HCT116 (cell line): ENCODE measurements at regions not wholly inside any gene's neighbourhood (a gene's known extent, or its start where the extent isn't known, plus 50 kb on each side); places are given as distances from the start of the nearest gene placed in this dataset.

ENCODE experiments used
- ATAC-seq: fragments of 200-7000 bp; cut with Tn5 transposase; 2 replicates; pipeline ENCODE4 v1.9.1; 2020; ENCODE audit warnings: mild to moderate bottlenecking, moderate library complexity
- BruUV-seq: library from RNA; stranded (reverse); fragments of 400-500 nt; replicated peaks from 2 replicates; lab custom pipeline; 2021; lab: Mats Ljungman, UMichigan
- CTCF ChIA-PET: fragments of 300-600 bp; sonication (Branson Sonifier 250); formaldehyde crosslinking; loops from one replicate; lab custom pipeline; 2021; ENCODE audit warnings: antibody characterized with exemption; lab: Charles Lee
- POLR2A ChIA-PET: fragments of 300-600, 350-600 bp; sonication (Branson Sonifier 250); formaldehyde crosslinking; loops from one replicate; lab custom pipeline; 2021; ENCODE audit warnings: antibody characterized with exemption; lab: Charles Lee
- RAD21 ChIA-PET, 2 experiments: fragments of 300-600 bp; sonication (Branson Sonifier 250); formaldehyde crosslinking; loops; one replicate each; lab custom pipeline; 2023; ENCODE audit warnings: low total read pairs in 2 of 2; ENCODE audit not compliant: uncharacterized antibody in 2 of 2, unreplicated experiment in 2 of 2, low non-redundant PET in 1 of 2; lab: Charles Lee
- DNase-seq: peaks from one replicate; pipeline ENCODE4 v3.0.0-alpha.2; 2010; ENCODE audit warnings: low read depth, low spot score
- H2AFZ ChIP-seq: fragments of 200-600 bp; shearing (Covaris generic), sonication (generic); 2 replicates; pipeline ENCODE4 v1.6.1; 2017; ENCODE audit warnings: low read depth, mixed run types, mixed read lengths, antibody characterized with exemption, low read length; ENCODE audit not compliant: poor library complexity, severe bottlenecking
- H3K27ac ChIP-seq: 2 replicates; pipeline ENCODE4 v1.5.1; 2012; ENCODE audit warnings: low read depth, low read length
- H3K27me3 ChIP-seq: fragments of 200-600 bp; sonication (generic); 2 replicates; pipeline ENCODE4 v1.6.1; 2016; ENCODE audit warnings: mixed run types, low read length, mixed read lengths; ENCODE audit not compliant: insufficient read depth
- H3K36me3 ChIP-seq, 2 experiments: fragments of 200-500 bp in 1 of 2; fragments of 200-600 bp in 1 of 2; sonication (Bioruptor generic) in 1 of 2; sonication (generic) in 1 of 2; 2 replicates each; pipeline versions ENCODE4 v1.5.1 to v1.6.1; 2014 to 2016; ENCODE audit warnings: low read length in 2 of 2, inconsistent platforms in 1 of 2, mixed read lengths in 1 of 2, mixed run types in 1 of 2; ENCODE audit not compliant: insufficient read depth in 2 of 2, control insufficient read depth in 1 of 2
- H3K4me1 ChIP-seq, 2 experiments: fragments of 200-600 bp in 1 of 2; sonication (generic) in 1 of 2; 2 replicates each; pipeline versions ENCODE4 v1.5.1 to v1.6.1; 2012 to 2017; ENCODE audit warnings: low read length in 2 of 2, inconsistent platforms in 1 of 2, mild to moderate bottlenecking in 1 of 2, mixed read lengths in 1 of 2, mixed run types in 1 of 2, moderate library complexity in 1 of 2; ENCODE audit not compliant: insufficient read depth in 2 of 2, control insufficient read depth in 1 of 2
- H3K4me2 ChIP-seq: fragments of 200-600 bp; sonication (generic); 2 replicates; pipeline ENCODE4 v1.6.1; 2017; ENCODE audit warnings: mixed run types, low read length, mixed read lengths
- H3K4me3 ChIP-seq, 2 experiments: fragments of 200-600 bp in 1 of 2; sonication (generic) in 1 of 2; replicated peaks in 1 of 2; 2 replicates each; pipeline ENCODE4 v1.5.1; 2011 to 2016; ENCODE audit warnings: low read length in 2 of 2, control low read depth in 1 of 2, low read depth in 1 of 2, mild to moderate bottlenecking in 1 of 2, mixed read lengths in 1 of 2, mixed run types in 1 of 2
- H3K79me2 ChIP-seq: fragments of 200-600 bp; sonication (generic); 2 replicates; pipeline ENCODE4 v1.6.1; 2017; ENCODE audit warnings: mild to moderate bottlenecking, mixed run types, low read length, moderate library complexity, mixed read lengths; ENCODE audit not compliant: insufficient read depth
- H3K9ac ChIP-seq: fragments of 200-600 bp; sonication (generic); 2 replicates; pipeline ENCODE4 v1.6.1; 2016; ENCODE audit warnings: low read length, mixed read lengths
- H3K9me2 ChIP-seq: fragments of 200-600 bp; sonication (generic), shearing (Covaris generic); 2 replicates; pipeline ENCODE4 v1.6.1; 2017; ENCODE audit warnings: mixed run types, mild to moderate bottlenecking, moderate library complexity; ENCODE audit not compliant: insufficient read depth
- H3K9me3 ChIP-seq, 2 experiments: fragments of 200-500 bp in 1 of 2; fragments of 200-600 bp in 1 of 2; sonication (Bioruptor generic) in 1 of 2; sonication (generic) in 1 of 2; 2 replicates each; pipeline ENCODE4 v1.6.1; 2014 to 2017; ENCODE audit warnings: low read length in 2 of 2, mixed read lengths in 2 of 2, inconsistent platforms in 1 of 2, low read depth in 1 of 2, mild to moderate bottlenecking in 1 of 2, mixed run types in 1 of 2, moderate library complexity in 1 of 2; ENCODE audit not compliant: control insufficient read depth in 1 of 2, insufficient read depth in 1 of 2
- H4K20me1 ChIP-seq: fragments of 200-600 bp; sonication (generic), shearing (Covaris generic); 2 replicates; pipeline ENCODE4 v1.6.1; 2017; ENCODE audit warnings: mixed run types, mild to moderate bottlenecking, moderate library complexity; ENCODE audit not compliant: insufficient read depth
- CBX3 ChIP-seq: IDR thresholded peaks from 2 replicates; pipeline ENCODE4 v1.6.1; 2012; ENCODE audit warnings: low read depth
- CEBPB ChIP-seq: IDR thresholded peaks from 2 replicates; pipeline ENCODE4 v1.6.1; 2012; ENCODE audit warnings: low read depth
- EGR1 ChIP-seq: IDR thresholded peaks from 2 replicates; pipeline ENCODE4 v1.6.1; 2012; ENCODE audit warnings: low read depth
- EZH2phosphoT487 ChIP-seq: fragments of 200-600 bp; IDR thresholded peaks from 2 replicates; pipeline ENCODE4 v1.6.1; 2018; ENCODE audit warnings: antibody characterized with exemption, borderline replicate concordance
- FOSL1 ChIP-seq: IDR thresholded peaks from 2 replicates; pipeline ENCODE4 v1.6.1; 2012; ENCODE audit warnings: low read depth
- POLR2AphosphoS5 ChIP-seq: IDR thresholded peaks from 2 replicates; pipeline ENCODE4 v1.6.1; 2011; ENCODE audit warnings: mild to moderate bottlenecking, low read depth, low read length, moderate library complexity
- SP1 ChIP-seq: IDR thresholded peaks from 2 replicates; pipeline ENCODE4 v1.6.1; 2012; ENCODE audit warnings: low read depth
- YY1 ChIP-seq: IDR thresholded peaks from 2 replicates; pipeline ENCODE4 v1.6.1; 2011; ENCODE audit warnings: low read length, low read depth, moderate library complexity, mild to moderate bottlenecking; ENCODE audit not compliant: insufficient replicate concordance; ENCODE audit errors: extremely low read depth
- intact Hi-C: fragments of 100-400 bp; cut with micrococcal nuclease; formaldehyde crosslinking; loops from 2 replicates; pipeline ENCODE4 v1.10.0; 2022
- TF ChIP-seq, protein P1 (sequence below): IDR thresholded peaks from 2 replicates; pipeline ENCODE4 v1.6.1; 2012
- TF ChIP-seq, protein P2 (sequence below): IDR thresholded peaks from 2 replicates; pipeline ENCODE4 v1.6.1; 2011; ENCODE audit warnings: mild to moderate bottlenecking, low read length, moderate library complexity; ENCODE audit not compliant: insufficient replicate concordance; ENCODE audit errors: extremely low read depth
- TF ChIP-seq, protein P3 (sequence below), 3 experiments: fragments of 200-600 bp in 1 of 3; sonication (generic) in 1 of 3; IDR thresholded peaks in 2 of 3; conservative IDR thresholded peaks in 1 of 3; 2 replicates each; pipeline ENCODE4 v1.5.1; 2012 to 2017; ENCODE audit warnings: low read depth in 2 of 3, low read length in 2 of 3, antibody characterized with exemption in 1 of 3, borderline replicate concordance in 1 of 3, control low read depth in 1 of 3, mild to moderate bottlenecking in 1 of 3, mixed read lengths in 1 of 3, mixed run types in 1 of 3, moderate library complexity in 1 of 3; ENCODE audit not compliant: insufficient read depth in 1 of 3

DNA sequence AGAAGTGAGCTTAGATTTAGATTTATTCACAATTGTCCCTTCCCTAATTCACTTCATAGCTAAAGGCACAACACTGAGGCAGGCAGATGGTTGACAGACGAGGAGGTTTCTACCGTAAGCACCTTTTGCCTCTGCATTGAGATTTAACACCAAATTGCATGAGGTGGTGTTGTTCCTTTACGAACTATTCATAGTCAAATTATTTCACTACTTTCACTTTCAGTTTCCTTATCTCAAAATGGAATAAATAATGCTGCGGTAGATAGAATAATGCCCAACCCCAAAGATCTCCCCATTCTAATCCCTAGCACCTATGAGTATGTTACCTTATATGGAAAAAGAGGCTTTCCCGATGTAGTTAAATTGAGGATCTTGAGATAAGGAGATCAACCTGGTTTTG, 58.9 kb upstream of the LINC00305 start (continued):
- TF ChIP-seq CBX3: no peak
- TF ChIP-seq, protein P1, sequence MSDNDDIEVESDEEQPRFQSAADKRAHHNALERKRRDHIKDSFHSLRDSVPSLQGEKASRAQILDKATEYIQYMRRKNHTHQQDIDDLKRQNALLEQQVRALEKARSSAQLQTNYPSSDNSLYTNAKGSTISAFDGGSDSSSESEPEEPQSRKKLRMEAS: no peak
- no peak for TF ChIP-seq SP1
- TF ChIP-seq EZH2phosphoT487: no peak
- TF ChIP-seq EGR1: no peak
- no peak for TF ChIP-seq YY1

DNA sequence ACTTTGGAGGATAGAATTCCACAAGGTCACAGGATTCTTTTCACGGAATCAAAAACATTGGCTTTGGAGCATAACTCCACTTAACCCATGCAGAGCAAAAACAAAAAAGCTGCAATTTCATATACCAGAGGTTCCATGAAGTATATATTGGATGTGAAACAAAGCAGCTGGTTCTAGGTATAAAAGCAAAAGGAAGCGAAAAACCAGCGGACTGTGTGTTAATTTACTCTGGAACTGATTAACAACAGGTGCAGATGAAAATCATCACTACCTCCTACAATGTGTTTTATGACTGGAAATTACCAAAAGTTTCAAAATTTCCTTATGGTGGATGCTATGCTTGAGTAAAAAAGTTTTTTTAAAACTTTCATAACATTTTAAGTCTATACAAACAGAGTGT, 54.4 kb upstream of the LINC00305 start:
- ChIA-PET POLR2A (no interaction called here), CTCF (no interaction called here)

More for the DNA sequence above, 54.4 kb upstream of the LINC00305 start:
- no peak for DNase-seq
- Histone ChIP-seq H2AFZ (no peak overlapping the region), H3K27ac (no peak overlapping the region), H3K9ac (no peak overlapping the region), H3K4me3 (no peak overlapping the region), H3K36me3 (no peaks in the 10 kb centered on the region), H3K9me3 (peaks cover 3 to 7% of the 10 kb centered on the region in 2 experiments; a peak in 2 of 4 replicates), H3K79me2 (no peaks in the 10 kb centered on the region), H3K27me3 (no peaks in the 10 kb centered on the region), H3K4me2 (no peak overlapping the region), H3K9me2 (no peaks in the 10 kb centered on the region), H4K20me1 (no peaks in the 10 kb centered on the region; the same call in 1 of the 2 replicates), H3K4me1 (no peaks in the 10 kb centered on the region)
- TF ChIP-seq EZH2phosphoT487 (no peak), FOSL1 (no peak), CEBPB (no peak), POLR2AphosphoS5 (no peak)
- TF ChIP-seq, protein P2, sequence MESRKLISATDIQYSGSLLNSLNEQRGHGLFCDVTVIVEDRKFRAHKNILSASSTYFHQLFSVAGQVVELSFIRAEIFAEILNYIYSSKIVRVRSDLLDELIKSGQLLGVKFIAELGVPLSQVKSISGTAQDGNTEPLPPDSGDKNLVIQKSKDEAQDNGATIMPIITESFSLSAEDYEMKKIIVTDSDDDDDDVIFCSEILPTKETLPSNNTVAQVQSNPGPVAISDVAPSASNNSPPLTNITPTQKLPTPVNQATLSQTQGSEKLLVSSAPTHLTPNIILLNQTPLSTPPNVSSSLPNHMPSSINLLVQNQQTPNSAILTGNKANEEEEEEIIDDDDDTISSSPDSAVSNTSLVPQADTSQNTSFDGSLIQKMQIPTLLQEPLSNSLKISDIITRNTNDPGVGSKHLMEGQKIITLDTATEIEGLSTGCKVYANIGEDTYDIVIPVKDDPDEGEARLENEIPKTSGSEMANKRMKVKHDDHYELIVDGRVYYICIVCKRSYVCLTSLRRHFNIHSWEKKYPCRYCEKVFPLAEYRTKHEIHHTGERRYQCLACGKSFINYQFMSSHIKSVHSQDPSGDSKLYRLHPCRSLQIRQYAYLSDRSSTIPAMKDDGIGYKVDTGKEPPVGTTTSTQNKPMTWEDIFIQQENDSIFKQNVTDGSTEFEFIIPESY: no peak
- TF ChIP-seq, protein P3, sequence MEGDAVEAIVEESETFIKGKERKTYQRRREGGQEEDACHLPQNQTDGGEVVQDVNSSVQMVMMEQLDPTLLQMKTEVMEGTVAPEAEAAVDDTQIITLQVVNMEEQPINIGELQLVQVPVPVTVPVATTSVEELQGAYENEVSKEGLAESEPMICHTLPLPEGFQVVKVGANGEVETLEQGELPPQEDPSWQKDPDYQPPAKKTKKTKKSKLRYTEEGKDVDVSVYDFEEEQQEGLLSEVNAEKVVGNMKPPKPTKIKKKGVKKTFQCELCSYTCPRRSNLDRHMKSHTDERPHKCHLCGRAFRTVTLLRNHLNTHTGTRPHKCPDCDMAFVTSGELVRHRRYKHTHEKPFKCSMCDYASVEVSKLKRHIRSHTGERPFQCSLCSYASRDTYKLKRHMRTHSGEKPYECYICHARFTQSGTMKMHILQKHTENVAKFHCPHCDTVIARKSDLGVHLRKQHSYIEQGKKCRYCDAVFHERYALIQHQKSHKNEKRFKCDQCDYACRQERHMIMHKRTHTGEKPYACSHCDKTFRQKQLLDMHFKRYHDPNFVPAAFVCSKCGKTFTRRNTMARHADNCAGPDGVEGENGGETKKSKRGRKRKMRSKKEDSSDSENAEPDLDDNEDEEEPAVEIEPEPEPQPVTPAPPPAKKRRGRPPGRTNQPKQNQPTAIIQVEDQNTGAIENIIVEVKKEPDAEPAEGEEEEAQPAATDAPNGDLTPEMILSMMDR (IDR thresholded peaks at IDR 0.05 in 2 of 3, conservative IDR thresholded peaks at IDR 0.05 in 1 of 3; ENCODE audit: borderline replicate concordance in 1 of 3, insufficient read depth in 1 of 3, low read depth in 2 of 3, low read length in 2 of 3): no peak
- intact Hi-C loops: no loop called here
- RAD21 ChIA-PET: no interaction called here
- BruUV-seq: no TSS peak
- no peak for ATAC-seq
